SU-DHL-6 (cell line): ENCODE measurements at regions not wholly inside any gene's neighbourhood (a gene's known extent, or its start where the extent isn't known, plus 50 kb on each side); places are given as distances from the start of the nearest gene placed in this dataset.

Experiments
- H2AFZ ChIP-seq: fragments of 200-600 bp; sonication (generic); 2 replicates; pipeline ENCODE4 v1.6.1; 2014; ENCODE audit warnings: low read depth, mild to moderate bottlenecking, moderate library complexity, mixed read lengths, antibody characterized with exemption, low read length; ENCODE audit not compliant: severe bottlenecking
- H3F3A ChIP-seq: fragments of 200-600 bp; shearing (Covaris generic); 2 replicates; pipeline ENCODE4 v1.6.0; 2016; ENCODE audit warnings: antibody characterized with exemption, mild to moderate bottlenecking; ENCODE audit not compliant: insufficient read depth
- H3K27ac ChIP-seq: fragments of 200-600 bp; sonication (generic); 2 replicates; pipeline ENCODE4 v1.5.1; 2016; ENCODE audit warnings: low read depth, mild to moderate bottlenecking, low read length, moderate library complexity, mixed read lengths
- H3K27me3 ChIP-seq: fragments of 200-600 bp; sonication (generic), shearing (Covaris generic); 2 replicates; pipeline ENCODE4 v1.6.0; 2014; ENCODE audit warnings: mild to moderate bottlenecking, low read length
- H3K36me3 ChIP-seq: fragments of 200-600 bp; sonication (generic); 2 replicates; pipeline ENCODE4 v1.6.1; 2014; ENCODE audit warnings: mild to moderate bottlenecking, low read length, mixed read lengths
- H3K4me2 ChIP-seq: fragments of 300-600, 200-600 bp; shearing (Covaris generic), sonication (generic); 2 replicates; pipeline ENCODE4 v1.6.0; 2014; ENCODE audit warnings: low read length, low read depth, mild to moderate bottlenecking; ENCODE audit not compliant: poor library complexity, severe bottlenecking
- H3K4me3 ChIP-seq: fragments of 200-600 bp; sonication (generic); 2 replicates; pipeline ENCODE4 v1.5.1; 2014; ENCODE audit warnings: antibody characterized with exemption, low read length, mild to moderate bottlenecking, mixed read lengths; ENCODE audit not compliant: insufficient read depth, poor library complexity, severe bottlenecking
- H3K79me2 ChIP-seq: fragments of 200-600 bp; sonication (generic); 2 replicates; pipeline ENCODE4 v1.6.1; 2014; ENCODE audit warnings: mild to moderate bottlenecking, low read length, moderate library complexity; ENCODE audit not compliant: insufficient read depth
- H3K9ac ChIP-seq: fragments of 200-600 bp; sonication (generic); 2 replicates; pipeline ENCODE4 v1.7.0; 2014; ENCODE audit warnings: mild to moderate bottlenecking, low read length
- H3K9me2 ChIP-seq: fragments of 200-600 bp; sonication (generic); replicated peaks from 2 replicates; pipeline ENCODE4 v1.6.1; 2014; ENCODE audit warnings: low read length; ENCODE audit not compliant: insufficient read depth
- H3K9me3 ChIP-seq: fragments of 200-600 bp; sonication (generic); 2 replicates; pipeline ENCODE4 v1.6.1; 2014; ENCODE audit warnings: low read length, mixed read lengths; ENCODE audit not compliant: insufficient read depth
- H4K20me1 ChIP-seq: fragments of 200-600 bp; sonication (generic); 2 replicates; pipeline ENCODE4 v1.6.1; 2014; ENCODE audit warnings: low read depth, mild to moderate bottlenecking, antibody characterized with exemption, low read length, moderate library complexity, mixed read lengths
- CTCF ChIP-seq: fragments of 200-600 bp; sonication (generic); IDR thresholded peaks from one replicate; pipeline ENCODE4 v1.5.1; 2017; ENCODE audit warnings: antibody characterized with exemption, mild to moderate bottlenecking, low read length, moderate library complexity; ENCODE audit not compliant: insufficient read depth, poor library complexity, severe bottlenecking
- EZH2phosphoT487 ChIP-seq: fragments of 200-600 bp; sonication (generic), shearing (Covaris generic); conservative IDR thresholded peaks from 2 replicates; pipeline ENCODE4 v1.6.1; 2018; ENCODE audit warnings: mild to moderate bottlenecking, antibody characterized with exemption, low read length, moderate library complexity, mixed read lengths

GRCh38 chr4:115918149-115918548, 804.7 kb upstream of the NDST4 start:
- Histone ChIP-seq H2AFZ (no peak overlapping the region), H3K27ac (no peak overlapping the region), H3K27me3 (no peaks in the 10 kb centered on the region), H4K20me1 (no peaks in the 10 kb centered on the region), H3K9ac (no peak overlapping the region), H3F3A (no peaks in the 10 kb centered on the region), H3K36me3 (no peaks in the 10 kb centered on the region), H3K4me3 (no peak overlapping the region), H3K9me3 (no peaks in the 10 kb centered on the region), H3K4me2 (no peak overlapping the region), H3K79me2 (no peaks in the 10 kb centered on the region), H3K9me2 (no peaks in the 10 kb centered on the region)
- TF ChIP-seq CTCF = no peak

GRCh38 chr4:115906428-115906827, 793.0 kb upstream of the NDST4 start:
- Histone ChIP-seq H3K27ac (no peak overlapping the region), H3F3A (no peaks in the 10 kb centered on the region), H3K27me3 (no peaks in the 10 kb centered on the region), H3K4me2 (no peak overlapping the region), H3K79me2 (no peaks in the 10 kb centered on the region), H2AFZ (no peak overlapping the region), H3K9me3 (no peaks in the 10 kb centered on the region), H4K20me1 (no peaks in the 10 kb centered on the region), H3K36me3 (no peaks in the 10 kb centered on the region), H3K4me3 (no peak overlapping the region), H3K9me2 (no peaks in the 10 kb centered on the region), H3K9ac (no peak overlapping the region)
- TF ChIP-seq EZH2phosphoT487 (no peak), CTCF (no peak)

- Histone ChIP-seq H2AFZ (no peak overlapping the region), H3K27me3 (no peaks in the 10 kb centered on the region), H3K4me3 (no peak overlapping the region), H3K36me3 (no peaks in the 10 kb centered on the region), H3F3A (no peaks in the 10 kb centered on the region), H3K9me2 (no peaks in the 10 kb centered on the region), H3K9ac (no peak overlapping the region), H3K9me3 (no peaks in the 10 kb centered on the region), H3K4me2 (no peak overlapping the region), H3K79me2 (no peaks in the 10 kb centered on the region), H3K27ac (no peak overlapping the region), H4K20me1 (no peaks in the 10 kb centered on the region)
- TF ChIP-seq EZH2phosphoT487 = no peak
- TF ChIP-seq CTCF = no peak
Measured at GRCh38 chr4:115883847-115884246, 770.4 kb upstream of the NDST4 start.

- TF ChIP-seq EZH2phosphoT487 = no peak
- no peak for TF ChIP-seq CTCF
- Histone ChIP-seq H3K9ac (no peak overlapping the region), H3K27me3 (no peaks in the 10 kb centered on the region), H3K36me3 (no peaks in the 10 kb centered on the region), H3K9me3 (no peaks in the 10 kb centered on the region), H3K9me2 (no peaks in the 10 kb centered on the region), H3K4me3 (no peak overlapping the region), H4K20me1 (no peaks in the 10 kb centered on the region), H2AFZ (no peak overlapping the region), H3F3A (no peaks in the 10 kb centered on the region), H3K4me2 (no peak overlapping the region), H3K27ac (no peak overlapping the region), H3K79me2 (no peaks in the 10 kb centered on the region)
Measured at GRCh38 chr4:115883231-115883630, 769.8 kb upstream of the NDST4 start.
